ENCODE measurements at regions not wholly inside any gene's neighbourhood (a gene's known extent, or its start where the extent isn't known, plus 50 kb on each side); places are given as distances from the start of the nearest gene placed in this dataset.

GRCh38 chr15:93619597-93619996 lies 530.6 kb upstream of the RGMA start:
- TF ChIP-seq CTCF (IDR thresholded peaks at IDR 0.05 in 8 of 11, conservative IDR thresholded peaks at IDR 0.05 in 3 of 11), result no peak
- no peak for TF ChIP-seq POLR2A (IDR thresholded peaks at IDR 0.05)

Measured in spleen (tissue), 7 donors.